OCI-LY3 (cell line): ENCODE measurements at regions not wholly inside any gene's neighbourhood (a gene's known extent, or its start where the extent isn't known, plus 50 kb on each side); places are given as distances from the start of the nearest gene placed in this dataset.

ENCODE experiments used
- H2AFZ ChIP-seq: fragments of 200-600, 300-600 bp; shearing (Covaris generic); 2 replicates; pipeline ENCODE4 v1.6.0; 2014; ENCODE audit warnings: antibody characterized with exemption, low read depth, low read length
- H3K27ac ChIP-seq: fragments of 200-600, 300-600 bp; sonication (generic); 2 replicates; pipeline ENCODE4 v1.5.1; 2014; ENCODE audit warnings: mild to moderate bottlenecking, low read length, moderate library complexity, mixed read lengths
- H3K27me3 ChIP-seq: fragments of 200-600, 300-600 bp; sonication (generic); 2 replicates; pipeline ENCODE4 v1.6.1; 2014; ENCODE audit warnings: low read depth, low read length, mixed read lengths
- H3K36me3 ChIP-seq: fragments of 200-600, 300-600 bp; sonication (generic); replicated peaks from 2 replicates; pipeline ENCODE3; 2014; ENCODE audit warnings: low read depth, low read length, mixed read lengths
- H3K4me1 ChIP-seq: fragments of 300-600, 200-600 bp; sonication (generic); 2 replicates; pipeline ENCODE4 v1.6.1; 2014; ENCODE audit warnings: low read length, mixed read lengths
- H3K4me2 ChIP-seq: fragments of 200-600, 300-600 bp; sonication (generic); 2 replicates; pipeline ENCODE4 v1.6.1; 2014; ENCODE audit warnings: low read length, mixed read lengths
- H3K4me3 ChIP-seq: fragments of 300-600, 200-600 bp; sonication (generic); 2 replicates; pipeline ENCODE4 v1.5.1; 2014; ENCODE audit warnings: antibody characterized with exemption, mild to moderate bottlenecking, low read length, moderate library complexity
- H3K79me2 ChIP-seq: fragments of 300-600, 200-600 bp; shearing (Covaris generic); 2 replicates; pipeline ENCODE4 v1.6.1; 2014; ENCODE audit warnings: mild to moderate bottlenecking, low read length, mixed read lengths
- H3K9ac ChIP-seq: fragments of 300-600, 200-600 bp; shearing (Covaris generic); 2 replicates; pipeline ENCODE4 v1.6.0; 2014; ENCODE audit warnings: mild to moderate bottlenecking, low read length, moderate library complexity
- H3K9me3 ChIP-seq: fragments of 200-600, 300-600 bp; shearing (Covaris generic); 2 replicates; pipeline ENCODE4 v1.6.1; 2014; ENCODE audit warnings: low read length, mixed read lengths; ENCODE audit not compliant: insufficient read depth
- H4K20me1 ChIP-seq: fragments of 200-600, 300-600 bp; sonication (generic); 2 replicates; pipeline ENCODE4 v1.6.1; 2016; ENCODE audit warnings: low read length, mixed read lengths; ENCODE audit not compliant: insufficient read depth
- CTCF ChIP-seq: fragments of 200-600, 300-600 bp; sonication (generic); IDR thresholded peaks from 2 replicates; pipeline ENCODE4 v1.5.1; 2014; ENCODE audit warnings: antibody characterized with exemption, low read length, low read depth
- EZH2phosphoT487 ChIP-seq: fragments of 200-600 bp; shearing (Covaris generic); IDR thresholded peaks from 2 replicates; pipeline ENCODE4 v1.6.1; 2018; ENCODE audit warnings: antibody characterized with exemption, mixed run types, low read depth

- no peak overlapping the region for H3K4me3 ChIP-seq
- no peak overlapping the region for H3K9ac ChIP-seq
- no peak overlapping the region for H3K27ac ChIP-seq
- no peaks in the 10 kb centered on the region for H4K20me1 ChIP-seq
- H3K9me3 ChIP-seq, result no peaks in the 10 kb centered on the region
- no peaks in the 10 kb centered on the region for H3K27me3 ChIP-seq
- no peaks in the 10 kb centered on the region for H3K79me2 ChIP-seq
- no peak overlapping the region for H2AFZ ChIP-seq
- H3K4me1 ChIP-seq, result peaks cover 21% of the 10 kb centered on the region
- H3K4me2 ChIP-seq, result no peak overlapping the region
- TF ChIP-seq EZH2phosphoT487 (no peak), CTCF (no peak)
- H3K36me3 ChIP-seq, result no peaks in the 10 kb centered on the region
These were observed 609.9 kb upstream of the AGTR1 start for GRCh38 chr3:148087601-148088371.

- Histone ChIP-seq H3K4me2 (no peak overlapping the region), H3K79me2 (no peaks in the 10 kb centered on the region), H3K9ac (no peak overlapping the region), H3K4me3 (no peak overlapping the region), H3K4me1 (peaks cover 15% of the 10 kb centered on the region), H3K36me3 (no peaks in the 10 kb centered on the region), H2AFZ (no peak overlapping the region), H3K9me3 (no peaks in the 10 kb centered on the region), H4K20me1 (no peaks in the 10 kb centered on the region), H3K27me3 (no peaks in the 10 kb centered on the region), H3K27ac (no peak overlapping the region)
- no peak for TF ChIP-seq EZH2phosphoT487
- no peak for TF ChIP-seq CTCF
These were observed 608.5 kb upstream of the AGTR1 start for GRCh38 chr3:148089171-148089570.

GRCh38 chr3:148090156-148090555 lies 607.5 kb upstream of the AGTR1 start:
- no peaks in the 10 kb centered on the region for H3K79me2 ChIP-seq
- H4K20me1 ChIP-seq, result no peaks in the 10 kb centered on the region
- no peaks in the 10 kb centered on the region for H3K27me3 ChIP-seq
- TF ChIP-seq CTCF, result no peak
- H3K9me3 ChIP-seq, result no peaks in the 10 kb centered on the region
- peaks cover 6% of the 10 kb centered on the region for H3K4me1 ChIP-seq
- no peak overlapping the region for H3K4me2 ChIP-seq
- H2AFZ ChIP-seq, result no peak overlapping the region; the same call in 1 of the 2 replicates
- H3K36me3 ChIP-seq, result no peaks in the 10 kb centered on the region
- H3K27ac ChIP-seq, result no peak overlapping the region
- H3K4me3 ChIP-seq, result no peak overlapping the region
- H3K9ac ChIP-seq, result no peak overlapping the region

GRCh38 chr3:148092624-148093347 lies 604.9 kb upstream of the AGTR1 start:
- H3K27ac ChIP-seq, result no peak overlapping the region
- TF ChIP-seq CTCF (no peak), EZH2phosphoT487 (no peak)
- no peak overlapping the region for H3K4me3 ChIP-seq
- H3K27me3 ChIP-seq, result no peaks in the 10 kb centered on the region
- H3K79me2 ChIP-seq, result no peaks in the 10 kb centered on the region
- no peaks in the 10 kb centered on the region for H3K9me3 ChIP-seq
- H4K20me1 ChIP-seq, result no peaks in the 10 kb centered on the region
- H3K36me3 ChIP-seq, result no peaks in the 10 kb centered on the region
- no peak overlapping the region for H3K4me2 ChIP-seq
- no peaks in the 10 kb centered on the region for H3K4me1 ChIP-seq
- H3K9ac ChIP-seq, result no peak overlapping the region
- H2AFZ ChIP-seq, result no peak overlapping the region
